Peyer's patch (tissue), 4 donors: ENCODE measurements at regions not wholly inside any gene's neighbourhood (a gene's known extent, or its start where the extent isn't known, plus 50 kb on each side); places are given as distances from the start of the nearest gene placed in this dataset.

Experiments used
- DNase-seq, 3 donors: peaks; one replicate each; pipeline ENCODE4 v3.0.0-alpha.2; 2017 to 2019
- H3K27ac ChIP-seq, 4 donors: fragments of 200-600 bp; sonication (generic); one replicate each; pipeline ENCODE4 v1.5.1; 2016 to 2019
- H3K27me3 ChIP-seq, 2 donors: fragments of 200-600 bp; sonication (generic); one replicate each; pipeline ENCODE4 v1.5.1; 2019
- H3K36me3 ChIP-seq, 3 donors: fragments of 200-600 bp; sonication (generic); one replicate each; pipeline ENCODE4 v1.5.1; 2016 to 2019
- H3K4me1 ChIP-seq, 4 donors: fragments of 200-600 bp; sonication (generic); one replicate each; pipeline ENCODE4 v1.5.1; 2016 to 2019
- H3K4me3 ChIP-seq, 4 donors: fragments of 200-600 bp; sonication (generic); 1 replicate in 3 of 4; 2 replicates in 1 of 4; pipeline ENCODE4 v1.5.1; 2016 to 2019; ENCODE audit warnings: mild to moderate bottlenecking in 1 of 4
- H3K9me3 ChIP-seq, 4 donors: fragments of 200-600 bp; sonication (generic); one replicate each; pipeline ENCODE4 v1.5.1; 2016 to 2019; ENCODE audit warnings: mild to moderate bottlenecking in 1 of 4
- CTCF ChIP-seq, 6 experiments: fragments of 450-650 bp in 4 of 6; fragments of 200-600 bp in 2 of 6; sonication (generic) in 1 of 6; IDR thresholded peaks; one replicate each; pipeline ENCODE4 v1.5.1; 2017 to 2019; ENCODE audit warnings: antibody characterized with exemption in 6 of 6, mild to moderate bottlenecking in 3 of 6, moderate library complexity in 1 of 6
- POLR2A ChIP-seq, 2 donors: fragments of 450-650 bp; IDR thresholded peaks; one replicate each; pipeline ENCODE4 v1.5.1; 2017; ENCODE audit warnings: antibody characterized with exemption in 2 of 2, mild to moderate bottlenecking in 2 of 2, moderate library complexity in 2 of 2

GRCh38 chr11:130548491-130548833 is 100.0 kb downstream of the ADAMTS15 start:
- no peak for DNase-seq
- TF ChIP-seq CTCF (IDR thresholded peaks at IDR 0.05) (no peak), POLR2A (IDR thresholded peaks at IDR 0.05) (no peak)
- Histone ChIP-seq H3K4me3 (no peak overlapping the region), H3K9me3 (no peaks in the 10 kb centered on the region), H3K27me3 (no peaks in the 10 kb centered on the region), H3K36me3 (no peaks in the 10 kb centered on the region), H3K4me1 (no peaks in the 10 kb centered on the region), H3K27ac (no peak overlapping the region)

GRCh38 chr11:130549393-130549999 is 101.1 kb downstream of the ADAMTS15 start:
- no peak for DNase-seq
- H3K4me1 ChIP-seq = no peaks in the 10 kb centered on the region

GRCh38 chr11:130550150-130550549 is 101.7 kb downstream of the ADAMTS15 start:
- no peak for DNase-seq
- H3K4me1 ChIP-seq = no peaks in the 10 kb centered on the region
- H3K27ac ChIP-seq = no peak overlapping the region
- no peaks in the 10 kb centered on the region for H3K9me3 ChIP-seq
- no peaks in the 10 kb centered on the region for H3K27me3 ChIP-seq
- TF ChIP-seq CTCF (IDR thresholded peaks at IDR 0.05) (no peak), POLR2A (IDR thresholded peaks at IDR 0.05) (no peak)
- no peak overlapping the region for H3K4me3 ChIP-seq
- no peaks in the 10 kb centered on the region for H3K36me3 ChIP-seq

More at GRCh38 chr11:130549393-130549999, 101.1 kb downstream of the ADAMTS15 start:
- Histone ChIP-seq H3K9me3 (no peaks in the 10 kb centered on the region), H3K4me3 (no peak overlapping the region), H3K27me3 (no peaks in the 10 kb centered on the region), H3K27ac (no peak overlapping the region), H3K36me3 (no peaks in the 10 kb centered on the region)
- TF ChIP-seq POLR2A (IDR thresholded peaks at IDR 0.05) (no peak), CTCF (IDR thresholded peaks at IDR 0.05) (no peak)

GRCh38 chr11:130550984-130551383 is 102.5 kb downstream of the ADAMTS15 start:
- H3K27me3 ChIP-seq = no peaks in the 10 kb centered on the region
- no peak overlapping the region for H3K4me3 ChIP-seq
- no peaks in the 10 kb centered on the region for H3K4me1 ChIP-seq
- no peak overlapping the region for H3K27ac ChIP-seq
- H3K9me3 ChIP-seq = no peaks in the 10 kb centered on the region
- DNase-seq = no peak
- TF ChIP-seq CTCF (IDR thresholded peaks at IDR 0.05) (no peak), POLR2A (IDR thresholded peaks at IDR 0.05) (no peak)
- H3K36me3 ChIP-seq = no peaks in the 10 kb centered on the region

- no peaks in the 10 kb centered on the region for H3K36me3 ChIP-seq
- H3K27ac ChIP-seq = no peak overlapping the region
- DNase-seq = no peak
- TF ChIP-seq POLR2A (IDR thresholded peaks at IDR 0.05) (no peak), CTCF (IDR thresholded peaks at IDR 0.05) (no peak)
- no peak overlapping the region for H3K4me3 ChIP-seq
- no peaks in the 10 kb centered on the region for H3K27me3 ChIP-seq
- no peaks in the 10 kb centered on the region for H3K4me1 ChIP-seq
- H3K9me3 ChIP-seq = no peaks in the 10 kb centered on the region
Measured at GRCh38 chr11:130551388-130551787, 102.9 kb downstream of the ADAMTS15 start.

- Histone ChIP-seq H3K4me1 (no peaks in the 10 kb centered on the region), H3K36me3 (no peaks in the 10 kb centered on the region), H3K4me3 (no peak overlapping the region), H3K27ac (no peak overlapping the region), H3K27me3 (no peaks in the 10 kb centered on the region), H3K9me3 (no peaks in the 10 kb centered on the region)
- no peak for TF ChIP-seq CTCF (IDR thresholded peaks at IDR 0.05)
- TF ChIP-seq POLR2A (IDR thresholded peaks at IDR 0.05) = no peak
- DNase-seq = no peak
Measured at GRCh38 chr11:130553306-130553705, 104.9 kb downstream of the ADAMTS15 start.
